ENCODE measurements at regions not wholly inside any gene's neighbourhood (a gene's known extent, or its start where the extent isn't known, plus 50 kb on each side); places are given as distances from the start of the nearest gene placed in this dataset.

DNA sequence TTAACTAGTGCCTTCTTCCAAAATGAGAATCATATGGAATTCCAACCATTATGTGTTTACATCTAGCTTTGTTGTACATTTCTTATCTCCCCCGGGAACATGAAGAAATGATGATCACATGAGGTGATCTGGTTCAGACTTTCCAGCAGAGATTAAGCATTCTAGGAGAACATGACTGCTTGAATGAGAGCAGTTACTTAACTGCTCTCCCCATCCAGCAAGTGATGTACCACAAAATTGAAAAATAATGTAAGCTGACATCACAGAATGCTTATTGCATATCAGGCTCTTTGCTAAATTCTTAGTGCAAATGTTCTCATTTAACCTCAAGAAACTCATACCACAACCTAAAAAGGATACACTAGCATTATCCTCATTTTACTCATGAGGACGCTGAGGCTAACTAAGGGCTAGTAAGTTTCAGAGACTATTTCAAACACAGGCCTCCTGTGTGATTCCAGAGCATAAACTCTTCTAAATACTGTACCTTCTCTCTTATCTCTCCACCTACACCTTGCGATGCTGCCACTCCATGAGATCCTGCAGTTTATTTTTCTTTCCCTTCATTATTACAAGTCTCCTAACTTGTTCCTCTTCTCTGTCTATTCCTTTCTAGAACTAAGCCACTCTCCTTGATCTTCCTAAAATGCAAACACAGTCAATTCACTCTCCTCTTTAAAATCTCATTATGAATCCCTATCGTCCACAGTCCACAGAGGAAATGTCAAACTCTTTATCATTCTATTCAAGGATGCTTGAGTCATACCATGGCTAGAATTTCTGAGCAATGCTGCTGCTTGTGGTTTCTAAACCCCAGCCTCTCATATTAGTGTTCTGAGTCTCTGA, 1224.8 kb upstream of the ZEB2 start:
- Mint-ChIP-seq H3K27ac (ENCODE audit: unreplicated experiment) (peak overlapping the region; percentile 23), H3K36me3 (ENCODE audit: low read depth, unreplicated experiment) (no peaks in the 10 kb centered on the region), H3K4me1 (ENCODE audit: low read depth, unreplicated experiment) (peaks cover 20% of the 10 kb centered on the region), H3K27me3 (ENCODE audit: low read depth, unreplicated experiment) (no peaks in the 10 kb centered on the region), H3K9me3 (ENCODE audit: unreplicated experiment) (no peaks in the 10 kb centered on the region), H3K4me3 (ENCODE audit: unreplicated experiment) (peak overlapping the region; percentile 4)
- no peaks in the 10 kb centered on the region for H3K36me3 ChIP-seq (ENCODE audit: insufficient read depth, low read length)
- peak; percentile 99 for FAIRE-seq
- no peaks in the 10 kb centered on the region for H3K27me3 ChIP-seq (ENCODE audit: insufficient read depth, low read length)
- peak overlapping the region; percentile 32 for H3K9ac ChIP-seq (ENCODE audit: low read length)
- peak overlapping the region; percentile 69 for H3K4me2 ChIP-seq (ENCODE audit: low read length)
- TF ChIP-seq, protein P1, sequence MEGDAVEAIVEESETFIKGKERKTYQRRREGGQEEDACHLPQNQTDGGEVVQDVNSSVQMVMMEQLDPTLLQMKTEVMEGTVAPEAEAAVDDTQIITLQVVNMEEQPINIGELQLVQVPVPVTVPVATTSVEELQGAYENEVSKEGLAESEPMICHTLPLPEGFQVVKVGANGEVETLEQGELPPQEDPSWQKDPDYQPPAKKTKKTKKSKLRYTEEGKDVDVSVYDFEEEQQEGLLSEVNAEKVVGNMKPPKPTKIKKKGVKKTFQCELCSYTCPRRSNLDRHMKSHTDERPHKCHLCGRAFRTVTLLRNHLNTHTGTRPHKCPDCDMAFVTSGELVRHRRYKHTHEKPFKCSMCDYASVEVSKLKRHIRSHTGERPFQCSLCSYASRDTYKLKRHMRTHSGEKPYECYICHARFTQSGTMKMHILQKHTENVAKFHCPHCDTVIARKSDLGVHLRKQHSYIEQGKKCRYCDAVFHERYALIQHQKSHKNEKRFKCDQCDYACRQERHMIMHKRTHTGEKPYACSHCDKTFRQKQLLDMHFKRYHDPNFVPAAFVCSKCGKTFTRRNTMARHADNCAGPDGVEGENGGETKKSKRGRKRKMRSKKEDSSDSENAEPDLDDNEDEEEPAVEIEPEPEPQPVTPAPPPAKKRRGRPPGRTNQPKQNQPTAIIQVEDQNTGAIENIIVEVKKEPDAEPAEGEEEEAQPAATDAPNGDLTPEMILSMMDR (IDR thresholded peaks at IDR 0.05; ENCODE audit: insufficient read depth, low read depth, low read length) = no peak
- TF ChIP-seq EZH2 (IDR thresholded peaks at IDR 0.05; ENCODE audit: insufficient read depth, low read length) = no peak
- no peaks in the 10 kb centered on the region for H4K20me1 ChIP-seq (ENCODE audit: insufficient read depth, low read length)
- H3K79me2 ChIP-seq (ENCODE audit: insufficient read depth, low read length) = no peaks in the 10 kb centered on the region
- H3K9me3 ChIP-seq (ENCODE audit: insufficient read depth, low read depth, low read length) = no peaks in the 10 kb centered on the region
- no peak overlapping the region for H2AFZ ChIP-seq (ENCODE audit: low read depth, low read length)
- peak overlapping the region; percentile 67 for H3K27ac ChIP-seq (ENCODE audit: low read depth, low read length)
- H3K4me1 ChIP-seq (ENCODE audit: insufficient read depth, low read length) = peaks cover 11% of the 10 kb centered on the region
- H3K4me3 ChIP-seq (ENCODE audit: insufficient read depth, low read depth, low read length) = no peak overlapping the region
- peak; percentile 99 for DNase-seq (ENCODE audit: low read depth)

DNA sequence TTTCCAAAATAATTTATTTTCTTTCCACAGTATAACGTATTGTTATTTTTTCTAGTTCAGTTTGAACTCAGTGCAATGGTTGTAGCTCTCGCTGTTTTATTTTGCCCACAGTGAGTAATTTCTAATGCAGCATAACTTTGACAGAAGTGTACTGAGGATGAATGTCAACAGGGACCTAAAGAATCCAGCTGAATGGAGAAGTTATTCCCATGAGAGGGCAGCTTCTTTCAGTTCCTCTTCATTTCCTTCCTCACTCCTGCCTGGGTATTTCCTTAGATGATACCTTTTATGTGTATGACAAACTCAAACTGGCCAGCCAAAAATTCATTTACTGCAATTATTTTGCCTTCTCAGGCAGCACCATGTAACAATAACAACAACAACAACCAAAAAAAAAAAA, 1223.1 kb upstream of the ZEB2 start:
- Histone ChIP-seq H3K27ac (ENCODE audit: low read depth, low read length) (no peak overlapping the region), H4K20me1 (ENCODE audit: insufficient read depth, low read length) (no peaks in the 10 kb centered on the region), H3K27me3 (ENCODE audit: insufficient read depth, low read length) (no peaks in the 10 kb centered on the region), H3K4me1 (ENCODE audit: insufficient read depth, low read length) (peaks cover 11% of the 10 kb centered on the region), H3K79me2 (ENCODE audit: insufficient read depth, low read length) (no peaks in the 10 kb centered on the region), H3K9me3 (ENCODE audit: insufficient read depth, low read depth, low read length) (no peaks in the 10 kb centered on the region), H2AFZ (ENCODE audit: low read depth, low read length) (no peak overlapping the region), H3K4me3 (ENCODE audit: insufficient read depth, low read depth, low read length) (no peak overlapping the region), H3K4me2 (ENCODE audit: low read length) (no peak overlapping the region), H3K9ac (ENCODE audit: low read length) (no peak overlapping the region), H3K36me3 (ENCODE audit: insufficient read depth, low read length) (no peaks in the 10 kb centered on the region)
- Mint-ChIP-seq H3K4me1 (ENCODE audit: low read depth, unreplicated experiment) (peaks cover 20% of the 10 kb centered on the region), H3K36me3 (ENCODE audit: low read depth, unreplicated experiment) (no peaks in the 10 kb centered on the region), H3K27me3 (ENCODE audit: low read depth, unreplicated experiment) (no peaks in the 10 kb centered on the region), H3K27ac (ENCODE audit: unreplicated experiment) (peak overlapping the region; percentile 69), H3K4me3 (ENCODE audit: unreplicated experiment) (no peak overlapping the region), H3K9me3 (ENCODE audit: unreplicated experiment) (no peaks in the 10 kb centered on the region)
- no peak for FAIRE-seq
- TF ChIP-seq, protein P1 (IDR thresholded peaks at IDR 0.05; ENCODE audit: insufficient read depth, low read depth, low read length) = no peak
- no peak for TF ChIP-seq EZH2 (IDR thresholded peaks at IDR 0.05; ENCODE audit: insufficient read depth, low read length)
- no peak for DNase-seq (ENCODE audit: low read depth)

DNA sequence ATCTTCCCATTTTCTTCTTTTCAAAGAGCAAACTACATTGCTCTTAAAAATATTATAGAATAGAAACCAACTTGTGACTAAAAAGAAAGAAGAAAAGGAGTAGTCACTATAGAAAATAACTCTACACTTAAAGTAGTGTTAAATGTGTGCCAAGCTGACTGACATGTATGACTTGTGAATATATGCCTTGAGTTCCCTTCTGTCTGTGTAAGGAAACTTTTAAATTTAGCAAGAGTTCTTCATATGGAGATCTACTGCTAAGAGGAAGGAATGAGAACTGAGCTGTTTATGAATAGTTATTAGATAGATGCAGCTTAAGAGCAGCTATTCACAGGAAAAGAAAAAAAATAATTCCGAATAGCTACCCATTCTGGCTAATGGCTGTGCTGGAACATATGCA, 1221.7 kb upstream of the ZEB2 start:
- TF ChIP-seq, protein P1 (IDR thresholded peaks at IDR 0.05; ENCODE audit: insufficient read depth, low read depth, low read length) = no peak
- TF ChIP-seq EZH2 (IDR thresholded peaks at IDR 0.05; ENCODE audit: insufficient read depth, low read length) = no peak
- H3K4me2 ChIP-seq (ENCODE audit: low read length) = no peak overlapping the region
- no peaks in the 10 kb centered on the region for H4K20me1 ChIP-seq (ENCODE audit: insufficient read depth, low read length)
- no peak overlapping the region for H3K9ac ChIP-seq (ENCODE audit: low read length)
- no peak overlapping the region for H3K27ac ChIP-seq (ENCODE audit: low read depth, low read length)
- Mint-ChIP-seq H3K4me3 (ENCODE audit: unreplicated experiment) (no peak overlapping the region), H3K27me3 (ENCODE audit: low read depth, unreplicated experiment) (no peaks in the 10 kb centered on the region), H3K4me1 (ENCODE audit: low read depth, unreplicated experiment) (peaks cover 24% of the 10 kb centered on the region), H3K9me3 (ENCODE audit: unreplicated experiment) (no peaks in the 10 kb centered on the region), H3K27ac (ENCODE audit: unreplicated experiment) (no peak overlapping the region), H3K36me3 (ENCODE audit: low read depth, unreplicated experiment) (no peaks in the 10 kb centered on the region)
- FAIRE-seq (no peak), DNase-seq (ENCODE audit: low read depth) (no peak)
- H3K79me2 ChIP-seq (ENCODE audit: insufficient read depth, low read length) = no peaks in the 10 kb centered on the region
- peaks cover 11% of the 10 kb centered on the region for H3K4me1 ChIP-seq (ENCODE audit: insufficient read depth, low read length)
- no peak overlapping the region for H2AFZ ChIP-seq (ENCODE audit: low read depth, low read length)
- no peaks in the 10 kb centered on the region for H3K27me3 ChIP-seq (ENCODE audit: insufficient read depth, low read length)
- H3K4me3 ChIP-seq (ENCODE audit: insufficient read depth, low read depth, low read length) = no peak overlapping the region
- H3K36me3 ChIP-seq (ENCODE audit: insufficient read depth, low read length) = no peaks in the 10 kb centered on the region
- no peaks in the 10 kb centered on the region for H3K9me3 ChIP-seq (ENCODE audit: insufficient read depth, low read depth, low read length)

All from astrocyte (in vitro differentiated cells and primary cell).